ENCODE measurements at regions not wholly inside any gene's neighbourhood (a gene's known extent, or its start where the extent isn't known, plus 50 kb on each side); places are given as distances from the start of the nearest gene placed in this dataset.
"Not testable (repeated sequence)": the region's sequence is repeated elsewhere in the genome, so short reads cannot be mapped to it uniquely, and the experiment has no call there.

- intact Hi-C loops (cut with DNase I) = no loop called here
- DNase-seq = peak; percentile 39 to 90 (median 69)
Measured at GRCh38 chr14:21852061-21852664, 178.5 kb upstream of the OR4E1 start.

GRCh38 chr14:21846902-21847301, 173.3 kb upstream of the OR4E1 start:
- intact Hi-C loops (cut with DNase I) = not testable (repeated sequence)

GRCh38 chr14:21846227-21846885, 172.7 kb upstream of the OR4E1 start:
- intact Hi-C loops (cut with DNase I) = no loop called here

More at GRCh38 chr14:21846902-21847301, 173.3 kb upstream of the OR4E1 start:
- not testable (repeated sequence) for DNase-seq

GRCh38 chr14:21840765-21841164, 167.1 kb upstream of the OR4E1 start:
- no peak for DNase-seq

More at GRCh38 chr14:21846227-21846885, 172.7 kb upstream of the OR4E1 start:
- DNase-seq = peak in 37 of 42 donors; percentile 14 to 81 (median 52)

GRCh38 chr14:21833836-21834235, 160.2 kb upstream of the OR4E1 start:
- DNase-seq = no peak
- intact Hi-C loops (cut with DNase I) = no loop called here

More at GRCh38 chr14:21840765-21841164, 167.1 kb upstream of the OR4E1 start:
- intact Hi-C loops (cut with DNase I) = no loop called here

- intact Hi-C loops (cut with DNase I) = no loop called here
- no peak for DNase-seq
Measured at GRCh38 chr14:21825845-21826244, 152.2 kb upstream of the OR4E1 start.

GRCh38 chr14:21825149-21825743, 151.6 kb upstream of the OR4E1 start:
- intact Hi-C loops (cut with DNase I) = no loop called here
- DNase-seq = peak in 6 of 42 donors; percentile 7 to 55 (median 14)

- intact Hi-C loops (cut with DNase I) = no loop called here
- DNase-seq = no peak
Measured at GRCh38 chr14:21822109-21822508, 148.5 kb upstream of the OR4E1 start.

- intact Hi-C loops (cut with DNase I) = no loop called here
- DNase-seq = no peak
Measured at GRCh38 chr14:21820631-21821030, 147.0 kb upstream of the OR4E1 start.

- DNase-seq; intact Hi-C loops (cut with DNase I): not testable (repeated sequence)
Measured at GRCh38 chr14:21819891-21820290, 146.3 kb upstream of the OR4E1 start.

- intact Hi-C loops (cut with DNase I); DNase-seq: not testable (repeated sequence)
Measured at GRCh38 chr14:21817010-21817409, 143.4 kb upstream of the OR4E1 start.

- DNase-seq = no peak
- intact Hi-C loops (cut with DNase I) = no loop called here
Measured at GRCh38 chr14:21807975-21808374, 134.4 kb upstream of the OR4E1 start.

GRCh38 chr14:21804981-21805380, 131.4 kb upstream of the OR4E1 start:
- DNase-seq = no peak
- intact Hi-C loops (cut with DNase I) = no loop called here

- intact Hi-C loops (cut with DNase I) = no loop called here
- peak in 11 of 42 donors; percentile 2 to 64 (median 9) for DNase-seq
Measured at GRCh38 chr14:21802441-21802840, 128.8 kb upstream of the OR4E1 start.

- peak in 22 of 42 donors; percentile 5 to 64 (median 30) for DNase-seq
Measured at GRCh38 chr14:21796916-21797315, 123.3 kb upstream of the OR4E1 start.

GRCh38 chr14:21795456-21795855, 121.8 kb upstream of the OR4E1 start:
- no peak for DNase-seq
- intact Hi-C loops (cut with DNase I) = no loop called here

More at GRCh38 chr14:21796916-21797315, 123.3 kb upstream of the OR4E1 start:
- intact Hi-C loops (cut with DNase I) = no loop called here

- intact Hi-C loops (cut with DNase I) = no loop called here
- DNase-seq = no peak
Measured at GRCh38 chr14:21791749-21792148, 118.1 kb upstream of the OR4E1 start.

- DNase-seq; intact Hi-C loops (cut with DNase I): not testable (repeated sequence)
Measured at GRCh38 chr14:21788687-21789086, 115.1 kb upstream of the OR4E1 start.

- intact Hi-C loops (cut with DNase I) = not testable (repeated sequence)
Measured at GRCh38 chr14:21787242-21787641, 113.6 kb upstream of the OR4E1 start.

GRCh38 chr14:21781543-21781942, 107.9 kb upstream of the OR4E1 start:
- DNase-seq = no peak
- intact Hi-C loops (cut with DNase I) = no loop called here

More at GRCh38 chr14:21787242-21787641, 113.6 kb upstream of the OR4E1 start:
- DNase-seq = not testable (repeated sequence)

Measured in head of caudate nucleus (tissue), 42 donors.